GM06990 (cell line): ENCODE measurements at regions not wholly inside any gene's neighbourhood (a gene's known extent, or its start where the extent isn't known, plus 50 kb on each side); places are given as distances from the start of the nearest gene placed in this dataset.
"Not testable (repeated sequence)": the region's sequence is repeated elsewhere in the genome, so short reads cannot be mapped to it uniquely, and the experiment has no call there.

Source experiments
- DNase-seq: peaks from one replicate; pipeline ENCODE4 v3.0.0-alpha.2; 2011; ENCODE audit not compliant: insufficient read length; ENCODE audit errors: extremely low read depth
- H3K27me3 ChIP-seq: replicated peaks from 2 replicates; pipeline ENCODE4 v1.6.0; 2011; ENCODE audit warnings: low read length; ENCODE audit not compliant: control insufficient read depth, insufficient read depth
- H3K36me3 ChIP-seq: 2 replicates; pipeline ENCODE4 v1.5.1; 2011; ENCODE audit warnings: low read length; ENCODE audit not compliant: control insufficient read depth, insufficient read depth
- H3K4me3 ChIP-seq: replicated peaks from 2 replicates; pipeline ENCODE4 v1.5.1; 2011; ENCODE audit warnings: low read depth, mild to moderate bottlenecking, control low read depth, low read length
- CTCF ChIP-seq: IDR thresholded peaks from 2 replicates; pipeline ENCODE4 v1.5.1; 2011; ENCODE audit warnings: low read length, control low read depth, mild to moderate bottlenecking, inconsistent platforms; ENCODE audit not compliant: insufficient read depth, poor library complexity, severe bottlenecking

GRCh38 chr12:4829161-4829792, 80.4 kb upstream of the KCNA1 start:
- no peak for TF ChIP-seq CTCF
- Histone ChIP-seq H3K27me3 (no peaks in the 10 kb centered on the region), H3K36me3 (no peaks in the 10 kb centered on the region), H3K4me3 (peak overlapping the region; percentile 59)
- peak; percentile 61 for DNase-seq

- Histone ChIP-seq H3K4me3 (no peak overlapping the region), H3K27me3 (no peaks in the 10 kb centered on the region), H3K36me3 (no peaks in the 10 kb centered on the region)
- no peak for TF ChIP-seq CTCF
- DNase-seq = no peak
Observed at GRCh38 chr12:4829793-4830162, 79.9 kb upstream of the KCNA1 start.

DNA sequence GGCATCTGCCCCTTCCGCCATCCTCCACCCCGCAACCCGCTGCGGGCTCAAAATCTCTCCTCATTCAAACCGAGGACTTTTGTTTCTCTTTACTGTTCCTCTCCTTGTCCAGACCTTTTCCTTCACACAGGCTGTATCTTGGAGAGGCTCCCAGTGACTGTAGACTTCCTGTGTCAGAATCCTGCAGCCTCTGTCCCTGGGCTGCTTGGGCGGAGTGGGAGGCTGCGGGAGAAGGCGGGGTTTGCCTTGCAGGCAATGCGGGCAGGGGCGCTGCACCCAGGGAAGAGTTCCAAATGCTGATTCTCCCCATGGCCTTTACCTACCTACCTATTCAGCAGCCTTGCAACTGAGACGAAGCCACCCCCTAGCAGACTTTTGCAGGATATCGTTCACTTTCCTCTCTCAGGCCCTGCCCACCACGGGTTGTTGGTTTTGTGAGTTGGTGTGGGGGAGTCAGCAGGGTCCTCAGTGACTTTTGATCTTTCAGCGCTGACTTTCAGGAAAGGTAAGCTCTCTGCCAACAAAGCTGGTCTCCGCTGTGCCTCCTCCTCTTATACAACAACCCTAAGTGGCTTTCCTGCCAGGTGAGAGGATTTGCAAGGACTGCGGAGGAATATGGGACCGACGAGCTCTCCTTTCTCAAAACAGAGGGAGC, 79.0 kb upstream of the KCNA1 start:
- DNase-seq = no peak
- H3K27me3 ChIP-seq = no peaks in the 10 kb centered on the region

GRCh38 chr12:4833053-4833452, 76.7 kb upstream of the KCNA1 start:
- no peak for DNase-seq
- Histone ChIP-seq H3K27me3 (no peaks in the 10 kb centered on the region; the same call in 1 of the 2 replicates), H3K36me3 (no peaks in the 10 kb centered on the region), H3K4me3 (no peak overlapping the region)
- no peak for TF ChIP-seq CTCF

More for the DNA sequence above, 79.0 kb upstream of the KCNA1 start:
- Histone ChIP-seq H3K36me3 (no peaks in the 10 kb centered on the region), H3K4me3 (no peak overlapping the region)
- TF ChIP-seq CTCF = no peak

GRCh38 chr12:4833524-4833923, 76.2 kb upstream of the KCNA1 start:
- no peak for DNase-seq

GRCh38 chr12:4842401-4842800, 67.3 kb upstream of the KCNA1 start:
- H3K36me3 ChIP-seq, DNase-seq, H3K27me3 ChIP-seq, H3K4me3 ChIP-seq: not testable (repeated sequence)

More at GRCh38 chr12:4833524-4833923, 76.2 kb upstream of the KCNA1 start:
- Histone ChIP-seq H3K36me3 (no peaks in the 10 kb centered on the region), H3K4me3 (no peak overlapping the region), H3K27me3 (no peaks in the 10 kb centered on the region; the same call in 1 of the 2 replicates)
- TF ChIP-seq CTCF = no peak
